Panc1 (cell line): ENCODE measurements at regions not wholly inside any gene's neighbourhood (a gene's known extent, or its start where the extent isn't known, plus 50 kb on each side); places are given as distances from the start of the nearest gene placed in this dataset.

Experiments used
- ATAC-seq: fragments of 200-7000 bp; cut with Tn5 transposase; 2 replicates; pipeline ENCODE4 v1.9.1; 2020; ENCODE audit warnings: mild to moderate bottlenecking, moderate library complexity
- BruUV-seq: library from RNA; stranded (reverse); fragments of 400-500 nt; replicated peaks from 2 replicates; lab custom pipeline; 2021; lab: Mats Ljungman, UMichigan
- CTCF ChIA-PET: fragments of 300-600 bp; sonication (Branson Sonifier 250); formaldehyde crosslinking; loops from one replicate; lab custom pipeline; 2022; ENCODE audit warnings: antibody characterized with exemption; lab: Charles Lee
- POLR2A ChIA-PET: fragments of 300-600 bp; sonication (Branson Sonifier 250); formaldehyde crosslinking; loops from one replicate; lab custom pipeline; 2022; ENCODE audit warnings: antibody characterized with exemption; lab: Charles Lee
- DNase-seq: peaks from one replicate; pipeline ENCODE4 v3.0.0-alpha.2; 2010; ENCODE audit warnings: low read depth, low spot score
- H3K27ac ChIP-seq: 2 replicates; pipeline ENCODE4 v1.5.1; 2011; ENCODE audit warnings: mild to moderate bottlenecking, low read length, inconsistent platforms
- H3K27me3 ChIP-seq: fragments of 200-500 bp; sonication (Bioruptor generic); 2 replicates; pipeline ENCODE4 v1.6.0; 2014; ENCODE audit warnings: low read length, inconsistent platforms; ENCODE audit not compliant: control insufficient read depth, insufficient read depth
- H3K36me3 ChIP-seq: fragments of 200-500 bp; sonication (Bioruptor generic); 2 replicates; pipeline ENCODE4 v1.5.1; 2014; ENCODE audit warnings: inconsistent platforms, mild to moderate bottlenecking, low read length, moderate library complexity; ENCODE audit not compliant: control insufficient read depth, insufficient read depth
- H3K4me1 ChIP-seq: 2 replicates; pipeline ENCODE4 v1.5.1; 2011; ENCODE audit warnings: inconsistent platforms, mild to moderate bottlenecking, low read length, moderate library complexity; ENCODE audit not compliant: control insufficient read depth, insufficient read depth
- H3K4me3 ChIP-seq, 2 experiments: 2 replicates each; pipeline ENCODE4 v1.5.1; 2011 to 2012; ENCODE audit warnings: low read depth in 2 of 2, low read length in 2 of 2, mild to moderate bottlenecking in 2 of 2, inconsistent platforms in 1 of 2, moderate library complexity in 1 of 2
- H3K9me3 ChIP-seq: fragments of 200-500 bp; sonication (Bioruptor generic); 2 replicates; pipeline ENCODE4 v1.5.1; 2014; ENCODE audit warnings: low read depth, mild to moderate bottlenecking, inconsistent platforms, low read length, moderate library complexity; ENCODE audit not compliant: control insufficient read depth, insufficient read depth
- POLR2AphosphoS5 ChIP-seq: IDR thresholded peaks from 2 replicates; pipeline ENCODE4 v1.6.1; 2012; ENCODE audit warnings: mild to moderate bottlenecking, low read depth, low read length, moderate library complexity
- SIN3A ChIP-seq: IDR thresholded peaks from 2 replicates; pipeline ENCODE4 v1.6.1; 2012; ENCODE audit warnings: low read depth, mild to moderate bottlenecking, low read length, moderate library complexity, borderline replicate concordance; ENCODE audit not compliant: insufficient read depth
- TCF7L2 ChIP-seq: IDR thresholded peaks from 2 replicates; pipeline ENCODE4 v1.6.1; 2011; ENCODE audit warnings: mild to moderate bottlenecking, low read depth, low read length, inconsistent platforms
- in situ Hi-C: cut with HindIII; loops from 2 replicates; pipeline ENCODE4 v1.10.0; 2016; ENCODE audit warnings: low sequenced_read_pairs, low pct_unique_long_range_greater_than_20kb
- intact Hi-C: fragments of 100-400 bp; cut with micrococcal nuclease; formaldehyde crosslinking; loops from one replicate; pipeline ENCODE4 v1.10.0; 2022; ENCODE audit not compliant: unreplicated experiment
- TF ChIP-seq, protein P1 (sequence below), 2 experiments: IDR thresholded peaks; 2 replicates each; pipeline ENCODE4 v1.6.1; 2011 to 2012; ENCODE audit warnings: low read depth in 2 of 2, control low read depth in 1 of 2, low read length in 1 of 2, mild to moderate bottlenecking in 1 of 2, moderate library complexity in 1 of 2; ENCODE audit not compliant: insufficient read depth in 1 of 2
- TF ChIP-seq, protein P2 (sequence below): fragments of 450-650 bp; IDR thresholded peaks from 2 replicates; pipeline ENCODE4 v1.5.1; 2017; ENCODE audit warnings: mild to moderate bottlenecking

DNA sequence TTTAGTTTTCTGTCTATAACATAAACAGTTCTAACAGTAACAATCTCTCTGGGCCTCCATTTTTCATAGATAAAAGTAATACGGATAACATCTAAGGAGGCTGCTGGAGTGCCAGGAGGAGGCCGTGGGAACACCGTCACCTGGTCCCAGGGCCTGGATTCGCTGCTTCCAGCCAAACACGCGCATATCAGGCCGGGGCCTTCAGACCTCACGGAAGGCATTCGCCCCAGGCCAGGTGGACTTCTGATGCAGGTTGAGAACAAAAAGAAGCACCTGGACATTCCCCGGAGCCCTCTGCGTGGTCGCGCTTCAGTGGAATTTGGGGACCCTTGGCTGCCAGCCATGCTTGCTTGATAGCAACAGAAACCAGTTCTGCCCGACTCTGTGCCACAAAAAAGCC, 113.1 kb upstream of the GUCA2B start:
- Histone ChIP-seq H3K27me3 (no peaks in the 10 kb centered on the region), H3K27ac (no peak overlapping the region), H3K4me1 (no peaks in the 10 kb centered on the region), H3K4me3 (no peak overlapping the region), H3K9me3 (no peaks in the 10 kb centered on the region), H3K36me3 (no peaks in the 10 kb centered on the region)
- no peak for DNase-seq
- CTCF ChIA-PET = no interaction called here
- in situ Hi-C loops = no loop called here
- no TSS peak for BruUV-seq
- intact Hi-C loops = no loop called here
- TF ChIP-seq, protein P1, sequence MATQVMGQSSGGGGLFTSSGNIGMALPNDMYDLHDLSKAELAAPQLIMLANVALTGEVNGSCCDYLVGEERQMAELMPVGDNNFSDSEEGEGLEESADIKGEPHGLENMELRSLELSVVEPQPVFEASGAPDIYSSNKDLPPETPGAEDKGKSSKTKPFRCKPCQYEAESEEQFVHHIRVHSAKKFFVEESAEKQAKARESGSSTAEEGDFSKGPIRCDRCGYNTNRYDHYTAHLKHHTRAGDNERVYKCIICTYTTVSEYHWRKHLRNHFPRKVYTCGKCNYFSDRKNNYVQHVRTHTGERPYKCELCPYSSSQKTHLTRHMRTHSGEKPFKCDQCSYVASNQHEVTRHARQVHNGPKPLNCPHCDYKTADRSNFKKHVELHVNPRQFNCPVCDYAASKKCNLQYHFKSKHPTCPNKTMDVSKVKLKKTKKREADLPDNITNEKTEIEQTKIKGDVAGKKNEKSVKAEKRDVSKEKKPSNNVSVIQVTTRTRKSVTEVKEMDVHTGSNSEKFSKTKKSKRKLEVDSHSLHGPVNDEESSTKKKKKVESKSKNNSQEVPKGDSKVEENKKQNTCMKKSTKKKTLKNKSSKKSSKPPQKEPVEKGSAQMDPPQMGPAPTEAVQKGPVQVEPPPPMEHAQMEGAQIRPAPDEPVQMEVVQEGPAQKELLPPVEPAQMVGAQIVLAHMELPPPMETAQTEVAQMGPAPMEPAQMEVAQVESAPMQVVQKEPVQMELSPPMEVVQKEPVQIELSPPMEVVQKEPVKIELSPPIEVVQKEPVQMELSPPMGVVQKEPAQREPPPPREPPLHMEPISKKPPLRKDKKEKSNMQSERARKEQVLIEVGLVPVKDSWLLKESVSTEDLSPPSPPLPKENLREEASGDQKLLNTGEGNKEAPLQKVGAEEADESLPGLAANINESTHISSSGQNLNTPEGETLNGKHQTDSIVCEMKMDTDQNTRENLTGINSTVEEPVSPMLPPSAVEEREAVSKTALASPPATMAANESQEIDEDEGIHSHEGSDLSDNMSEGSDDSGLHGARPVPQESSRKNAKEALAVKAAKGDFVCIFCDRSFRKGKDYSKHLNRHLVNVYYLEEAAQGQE (IDR thresholded peaks at IDR 0.05; ENCODE audit: insufficient read depth in 1 of 2, low read depth in 2 of 2, low read length in 1 of 2) = no peak
- TF ChIP-seq, protein P2, sequence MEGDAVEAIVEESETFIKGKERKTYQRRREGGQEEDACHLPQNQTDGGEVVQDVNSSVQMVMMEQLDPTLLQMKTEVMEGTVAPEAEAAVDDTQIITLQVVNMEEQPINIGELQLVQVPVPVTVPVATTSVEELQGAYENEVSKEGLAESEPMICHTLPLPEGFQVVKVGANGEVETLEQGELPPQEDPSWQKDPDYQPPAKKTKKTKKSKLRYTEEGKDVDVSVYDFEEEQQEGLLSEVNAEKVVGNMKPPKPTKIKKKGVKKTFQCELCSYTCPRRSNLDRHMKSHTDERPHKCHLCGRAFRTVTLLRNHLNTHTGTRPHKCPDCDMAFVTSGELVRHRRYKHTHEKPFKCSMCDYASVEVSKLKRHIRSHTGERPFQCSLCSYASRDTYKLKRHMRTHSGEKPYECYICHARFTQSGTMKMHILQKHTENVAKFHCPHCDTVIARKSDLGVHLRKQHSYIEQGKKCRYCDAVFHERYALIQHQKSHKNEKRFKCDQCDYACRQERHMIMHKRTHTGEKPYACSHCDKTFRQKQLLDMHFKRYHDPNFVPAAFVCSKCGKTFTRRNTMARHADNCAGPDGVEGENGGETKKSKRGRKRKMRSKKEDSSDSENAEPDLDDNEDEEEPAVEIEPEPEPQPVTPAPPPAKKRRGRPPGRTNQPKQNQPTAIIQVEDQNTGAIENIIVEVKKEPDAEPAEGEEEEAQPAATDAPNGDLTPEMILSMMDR = no peak
- TF ChIP-seq SIN3A (no peak), TCF7L2 (no peak), POLR2AphosphoS5 (no peak)
- POLR2A ChIA-PET = no interaction called here
- ATAC-seq = no peak

DNA sequence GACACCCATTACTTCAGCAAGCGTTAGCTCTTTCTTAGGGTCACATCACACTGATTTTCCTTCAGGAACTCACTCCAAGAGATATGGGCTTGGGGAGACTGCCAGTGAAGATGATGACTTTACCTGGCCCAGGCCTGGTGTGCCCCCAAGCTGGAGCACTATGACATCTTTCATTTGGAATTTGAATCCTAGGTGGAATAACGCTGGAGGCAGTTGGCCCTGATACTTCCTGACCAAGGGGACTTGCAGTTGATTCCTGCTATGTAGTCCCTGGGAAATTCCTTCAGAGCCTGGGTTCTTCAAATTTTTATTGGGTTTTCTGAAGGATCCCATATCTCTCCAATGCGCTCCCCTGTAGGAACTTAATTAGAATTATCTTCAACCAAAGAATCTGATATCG, 114.9 kb upstream of the GUCA2B start:
- peaks cover 8% of the 10 kb centered on the region for H3K27me3 ChIP-seq
- TF ChIP-seq POLR2AphosphoS5 (no peak), TCF7L2 (no peak), SIN3A (no peak)
- TF ChIP-seq, protein P2 = no peak
- TF ChIP-seq, protein P1 (IDR thresholded peaks at IDR 0.05; ENCODE audit: insufficient read depth in 1 of 2, low read depth in 2 of 2, low read length in 1 of 2) = no peak
- ChIA-PET POLR2A (no interaction called here), CTCF (no interaction called here)
- intact Hi-C loops (no loop called here), in situ Hi-C loops (no loop called here)
- ATAC-seq (no peak), DNase-seq (no peak)
- no peak overlapping the region for H3K27ac ChIP-seq
- no peak overlapping the region for H3K4me3 ChIP-seq
- H3K4me1 ChIP-seq = peaks cover 8% of the 10 kb centered on the region; the same call in 1 of the 2 replicates
- no peaks in the 10 kb centered on the region for H3K9me3 ChIP-seq
- no TSS peak for BruUV-seq
- no peaks in the 10 kb centered on the region for H3K36me3 ChIP-seq
